ENCODE measurements at regions not wholly inside any gene's neighbourhood (a gene's known extent, or its start where the extent isn't known, plus 50 kb on each side); places are given as distances from the start of the nearest gene placed in this dataset.
A peak's percentile ranks its signal among the peaks of the same experiment; 100 is the strongest.

GRCh38 chr1:163706915-163707314 lies 385.2 kb downstream of the NUF2 start:
- intact Hi-C loops (cut with DNase I, micrococcal nuclease) = no loop called here
- no peaks in the 10 kb centered on the region for H3K9me3 ChIP-seq
- H3K4me1 ChIP-seq (ENCODE audit: low read depth) = no peaks in the 10 kb centered on the region
- H3K36me3 ChIP-seq (ENCODE audit: low read depth) = no peaks in the 10 kb centered on the region
- no peak overlapping the region for H3K4me3 ChIP-seq
- DNase-seq (no peak), ATAC-seq (no peak)
- no peak for TF ChIP-seq CTCF (IDR thresholded peaks at IDR 0.05)

- ATAC-seq = no peak
These were observed 387.9 kb downstream of the NUF2 start for GRCh38 chr1:163709636-163710035.

GRCh38 chr1:163712321-163712720 lies 390.6 kb downstream of the NUF2 start:
- no peak overlapping the region for H3K4me3 ChIP-seq
- intact Hi-C loops (cut with DNase I, micrococcal nuclease) = no loop called here
- TF ChIP-seq CTCF (IDR thresholded peaks at IDR 0.05) = no peak
- H3K9me3 ChIP-seq = no peaks in the 10 kb centered on the region
- ATAC-seq (no peak), DNase-seq (no peak)
- H3K4me1 ChIP-seq (ENCODE audit: low read depth) = no peaks in the 10 kb centered on the region
- no peaks in the 10 kb centered on the region for H3K36me3 ChIP-seq (ENCODE audit: low read depth)

More at GRCh38 chr1:163709636-163710035, 387.9 kb downstream of the NUF2 start:
- Histone ChIP-seq H3K36me3 (ENCODE audit: low read depth) (no peaks in the 10 kb centered on the region), H3K4me1 (ENCODE audit: low read depth) (no peaks in the 10 kb centered on the region), H3K4me3 (no peak overlapping the region), H3K9me3 (no peaks in the 10 kb centered on the region)
- TF ChIP-seq CTCF (IDR thresholded peaks at IDR 0.05) = no peak
- no peak for DNase-seq
- intact Hi-C loops (cut with DNase I, micrococcal nuclease) = no loop called here

- Histone ChIP-seq H3K4me1 (ENCODE audit: low read depth) (no peaks in the 10 kb centered on the region), H3K4me3 (no peak overlapping the region), H3K9me3 (no peaks in the 10 kb centered on the region), H3K36me3 (ENCODE audit: low read depth) (no peaks in the 10 kb centered on the region)
- intact Hi-C loops (cut with DNase I, micrococcal nuclease) = no loop called here
- ATAC-seq (no peak), DNase-seq (no peak)
- TF ChIP-seq CTCF (IDR thresholded peaks at IDR 0.05) = no peak
These were observed 398.5 kb downstream of the NUF2 start for GRCh38 chr1:163720294-163720693.

- ATAC-seq = no peak
- TF ChIP-seq CTCF (IDR thresholded peaks at IDR 0.05) = no peak
- intact Hi-C loops (cut with DNase I, micrococcal nuclease) = no loop called here
- Histone ChIP-seq H3K4me3 (no peak overlapping the region), H3K4me1 (ENCODE audit: low read depth) (no peaks in the 10 kb centered on the region), H3K9me3 (no peaks in the 10 kb centered on the region), H3K36me3 (ENCODE audit: low read depth) (no peaks in the 10 kb centered on the region)
- no peak for DNase-seq
These were observed 403.8 kb downstream of the NUF2 start for GRCh38 chr1:163725551-163725950.

GRCh38 chr1:163730411-163730821 lies 408.7 kb downstream of the NUF2 start:
- no peak for ATAC-seq
- intact Hi-C loops (cut with DNase I, micrococcal nuclease) = no loop called here
- no peaks in the 10 kb centered on the region for H3K36me3 ChIP-seq (ENCODE audit: low read depth)
- no peak for TF ChIP-seq CTCF (IDR thresholded peaks at IDR 0.05)
- no peaks in the 10 kb centered on the region for H3K4me1 ChIP-seq (ENCODE audit: low read depth)
- no peaks in the 10 kb centered on the region for H3K9me3 ChIP-seq
- H3K4me3 ChIP-seq = no peak overlapping the region
- DNase-seq = peak in 1 of 3 donors; percentile 2
